ENCODE measurements at regions not wholly inside any gene's neighbourhood (a gene's known extent, or its start where the extent isn't known, plus 50 kb on each side); places are given as distances from the start of the nearest gene placed in this dataset.

GRCh38 chr4:111781611-111782010 is 363.6 kb upstream of the FAM241A start:
- ATAC-seq (ENCODE audit: low read depth) (no peak), DNase-seq (no peak)
- Histone ChIP-seq H3K27ac (ENCODE audit: low read length in 2 of 2) (no peak overlapping the region), H2AFZ (ENCODE audit: insufficient read depth, low read depth, low read length, poor library complexity, severe bottlenecking) (no peak overlapping the region), H3K9me3 (ENCODE audit: control extremely low read depth in 1 of 3, control insufficient read depth in 2 of 3, insufficient read depth in 1 of 3, low read length in 2 of 3) (no peaks in the 10 kb centered on the region), H3K4me1 (ENCODE audit: control insufficient read depth in 2 of 2, insufficient read depth in 2 of 2, low read length in 2 of 2) (no peaks in the 10 kb centered on the region), H4K20me1 (ENCODE audit: control insufficient read depth, insufficient read depth, low read length, poor library complexity, severe bottlenecking) (no peaks in the 10 kb centered on the region), H3K36me3 (replicated peaks in 1 of 2; ENCODE audit: control extremely low read depth in 1 of 2, control insufficient read depth in 1 of 2, extremely low read depth in 1 of 2, insufficient read depth in 2 of 2, low read length in 1 of 2) (no peaks in the 10 kb centered on the region), H3K4me3 (ENCODE audit: control extremely low read depth in 1 of 5, extremely low read depth in 1 of 5, insufficient read depth in 1 of 5, low read depth in 2 of 5, low read length in 4 of 5) (no peak overlapping the region), H3K27me3 (replicated peaks in 1 of 4; ENCODE audit: control extremely low read depth in 1 of 4, control insufficient read depth in 3 of 4, insufficient read depth in 4 of 4, low read length in 3 of 4) (no peaks in the 10 kb centered on the region), H3K9ac (ENCODE audit: low read length) (no peak overlapping the region), H3K4me2 (replicated peaks; ENCODE audit: low read depth, low read length, poor library complexity, severe bottlenecking) (no peak overlapping the region), H3K79me2 (ENCODE audit: control insufficient read depth, insufficient read depth, low read length) (no peaks in the 10 kb centered on the region)
- Mint-ChIP-seq H3K27me3 (peaks cover 6% of the 10 kb centered on the region), H3K4me3 (no peak overlapping the region), H3K9me3 (ENCODE audit: insufficient read depth) (no peaks in the 10 kb centered on the region), H3K27ac (no peak overlapping the region), H3K4me1 (no peaks in the 10 kb centered on the region)
- 95% methylated on average over 4 of the region's 5 CpGs for WGBS (ENCODE audit: insufficient coverage)
- intact Hi-C loops (cut with micrococcal nuclease): no loop called here
- TF ChIP-seq EZH2 (IDR thresholded peaks at IDR 0.05; ENCODE audit: borderline replicate concordance, insufficient read depth, low read depth, low read length, poor library complexity, severe bottlenecking): no peak
- TF ChIP-seq, protein P1, sequence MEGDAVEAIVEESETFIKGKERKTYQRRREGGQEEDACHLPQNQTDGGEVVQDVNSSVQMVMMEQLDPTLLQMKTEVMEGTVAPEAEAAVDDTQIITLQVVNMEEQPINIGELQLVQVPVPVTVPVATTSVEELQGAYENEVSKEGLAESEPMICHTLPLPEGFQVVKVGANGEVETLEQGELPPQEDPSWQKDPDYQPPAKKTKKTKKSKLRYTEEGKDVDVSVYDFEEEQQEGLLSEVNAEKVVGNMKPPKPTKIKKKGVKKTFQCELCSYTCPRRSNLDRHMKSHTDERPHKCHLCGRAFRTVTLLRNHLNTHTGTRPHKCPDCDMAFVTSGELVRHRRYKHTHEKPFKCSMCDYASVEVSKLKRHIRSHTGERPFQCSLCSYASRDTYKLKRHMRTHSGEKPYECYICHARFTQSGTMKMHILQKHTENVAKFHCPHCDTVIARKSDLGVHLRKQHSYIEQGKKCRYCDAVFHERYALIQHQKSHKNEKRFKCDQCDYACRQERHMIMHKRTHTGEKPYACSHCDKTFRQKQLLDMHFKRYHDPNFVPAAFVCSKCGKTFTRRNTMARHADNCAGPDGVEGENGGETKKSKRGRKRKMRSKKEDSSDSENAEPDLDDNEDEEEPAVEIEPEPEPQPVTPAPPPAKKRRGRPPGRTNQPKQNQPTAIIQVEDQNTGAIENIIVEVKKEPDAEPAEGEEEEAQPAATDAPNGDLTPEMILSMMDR (IDR thresholded peaks at IDR 0.05): no peak
- ChIA-PET POLR2A (no interaction called here), CTCF (no interaction called here)

DNA sequence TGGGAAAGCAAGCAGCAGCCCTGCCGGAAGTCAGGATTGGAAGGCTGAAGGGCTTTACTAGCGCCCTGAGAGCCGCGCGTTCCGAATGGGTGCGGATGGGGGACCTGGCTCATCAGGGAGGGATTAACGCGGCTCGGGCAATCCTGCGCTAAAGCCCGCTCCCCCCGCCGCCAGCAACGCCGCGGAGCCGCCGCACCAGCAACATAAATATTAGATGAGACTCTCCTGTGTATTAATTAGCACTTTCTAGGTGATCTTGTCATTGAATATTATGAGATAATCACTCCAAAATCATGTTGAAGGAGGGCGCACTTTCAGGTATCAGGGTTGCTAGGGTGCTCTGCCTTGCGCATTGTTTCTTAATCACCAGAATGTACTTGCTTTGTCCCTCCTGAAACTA is 357.2 kb upstream of the FAM241A start:
- Mint-ChIP-seq H3K4me1 (no peaks in the 10 kb centered on the region), H3K27me3 (peaks cover 21% of the 10 kb centered on the region), H3K27ac (no peak overlapping the region), H3K9me3 (ENCODE audit: insufficient read depth) (no peaks in the 10 kb centered on the region), H3K4me3 (no peak overlapping the region)
- no peak for ATAC-seq (ENCODE audit: low read depth)
- Histone ChIP-seq H3K36me3 (replicated peaks in 1 of 2; ENCODE audit: control extremely low read depth in 1 of 2, control insufficient read depth in 1 of 2, extremely low read depth in 1 of 2, insufficient read depth in 2 of 2, low read length in 1 of 2) (no peaks in the 10 kb centered on the region), H3K4me3 (ENCODE audit: control extremely low read depth in 1 of 5, extremely low read depth in 1 of 5, insufficient read depth in 1 of 5, low read depth in 2 of 5, low read length in 4 of 5) (no peak overlapping the region), H3K79me2 (ENCODE audit: control insufficient read depth, insufficient read depth, low read length) (no peaks in the 10 kb centered on the region), H3K27ac (ENCODE audit: low read length in 2 of 2) (no peak overlapping the region), H2AFZ (ENCODE audit: insufficient read depth, low read depth, low read length, poor library complexity, severe bottlenecking) (no peak overlapping the region), H3K4me1 (ENCODE audit: control insufficient read depth in 2 of 2, insufficient read depth in 2 of 2, low read length in 2 of 2) (no peaks in the 10 kb centered on the region), H3K4me2 (replicated peaks; ENCODE audit: low read depth, low read length, poor library complexity, severe bottlenecking) (no peak overlapping the region), H3K27me3 (replicated peaks in 1 of 4; ENCODE audit: control extremely low read depth in 1 of 4, control insufficient read depth in 3 of 4, insufficient read depth in 4 of 4, low read length in 3 of 4) (no peaks in the 10 kb centered on the region), H4K20me1 (ENCODE audit: control insufficient read depth, insufficient read depth, low read length, poor library complexity, severe bottlenecking) (no peaks in the 10 kb centered on the region), H3K9me3 (ENCODE audit: control extremely low read depth in 1 of 3, control insufficient read depth in 2 of 3, insufficient read depth in 1 of 3, low read length in 2 of 3) (no peaks in the 10 kb centered on the region), H3K9ac (ENCODE audit: low read length) (no peak overlapping the region)
- TF ChIP-seq, protein P1 (IDR thresholded peaks at IDR 0.05): no peak
- no peak for TF ChIP-seq EZH2 (IDR thresholded peaks at IDR 0.05; ENCODE audit: borderline replicate concordance, insufficient read depth, low read depth, low read length, poor library complexity, severe bottlenecking)
- DNase-seq: no peak
- ChIA-PET POLR2A (no interaction called here), CTCF (no interaction called here)
- 25% methylated on average over 7 of the region's 21 CpGs for WGBS (ENCODE audit: insufficient coverage)
- intact Hi-C loops (cut with micrococcal nuclease): no loop called here

Measured in B cell (primary cell).